ENCODE measurements at regions not wholly inside any gene's neighbourhood (a gene's known extent, or its start where the extent isn't known, plus 50 kb on each side); places are given as distances from the start of the nearest gene placed in this dataset.

DNA sequence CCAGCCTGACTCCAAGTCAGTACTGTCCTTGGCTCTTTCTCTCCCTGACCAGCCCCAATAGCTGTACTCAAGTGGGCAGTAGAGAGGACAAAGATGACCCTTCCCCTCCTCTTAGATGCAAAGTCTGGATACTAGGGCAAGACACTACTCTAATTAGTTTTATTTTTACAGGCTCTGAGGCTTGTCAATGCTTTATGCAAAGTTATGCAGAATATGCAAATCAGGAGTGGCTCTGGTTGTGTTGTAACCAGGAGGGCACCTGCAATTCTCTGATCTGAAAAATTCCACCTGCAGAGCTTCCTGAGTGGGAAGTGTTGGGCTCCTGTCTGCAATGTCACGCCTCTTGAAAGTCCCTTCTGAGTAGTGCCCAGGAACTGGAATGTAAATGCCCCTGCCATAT is 201.5 kb downstream of the RGS3 start:
- no peak for TF ChIP-seq EZH2 (IDR thresholded peaks at IDR 0.05; ENCODE audit: low read length)
- TF ChIP-seq, protein P1, sequence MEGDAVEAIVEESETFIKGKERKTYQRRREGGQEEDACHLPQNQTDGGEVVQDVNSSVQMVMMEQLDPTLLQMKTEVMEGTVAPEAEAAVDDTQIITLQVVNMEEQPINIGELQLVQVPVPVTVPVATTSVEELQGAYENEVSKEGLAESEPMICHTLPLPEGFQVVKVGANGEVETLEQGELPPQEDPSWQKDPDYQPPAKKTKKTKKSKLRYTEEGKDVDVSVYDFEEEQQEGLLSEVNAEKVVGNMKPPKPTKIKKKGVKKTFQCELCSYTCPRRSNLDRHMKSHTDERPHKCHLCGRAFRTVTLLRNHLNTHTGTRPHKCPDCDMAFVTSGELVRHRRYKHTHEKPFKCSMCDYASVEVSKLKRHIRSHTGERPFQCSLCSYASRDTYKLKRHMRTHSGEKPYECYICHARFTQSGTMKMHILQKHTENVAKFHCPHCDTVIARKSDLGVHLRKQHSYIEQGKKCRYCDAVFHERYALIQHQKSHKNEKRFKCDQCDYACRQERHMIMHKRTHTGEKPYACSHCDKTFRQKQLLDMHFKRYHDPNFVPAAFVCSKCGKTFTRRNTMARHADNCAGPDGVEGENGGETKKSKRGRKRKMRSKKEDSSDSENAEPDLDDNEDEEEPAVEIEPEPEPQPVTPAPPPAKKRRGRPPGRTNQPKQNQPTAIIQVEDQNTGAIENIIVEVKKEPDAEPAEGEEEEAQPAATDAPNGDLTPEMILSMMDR (optimal IDR thresholded peaks at IDR 0.05 in 1 of 3, IDR thresholded peaks at IDR 0.05 in 1 of 3, conservative IDR thresholded peaks at IDR 0.05 in 1 of 3; ENCODE audit: extremely low read depth in 1 of 3, insufficient read depth in 2 of 3, low read length in 3 of 3): no peak

Measured in keratinocyte (primary cell).